ENCODE measurements at regions not wholly inside any gene's neighbourhood (a gene's known extent, or its start where the extent isn't known, plus 50 kb on each side); places are given as distances from the start of the nearest gene placed in this dataset.

GRCh38 chr3:83948771-83949170 lies 1010.0 kb upstream of the CADM2 start:
- Histone ChIP-seq H3K4me1 (ENCODE audit: insufficient read depth, low read length) (peaks cover 26% of the 10 kb centered on the region), H2AFZ (ENCODE audit: low read length) (no peak overlapping the region), H3K9me2 (replicated peaks; ENCODE audit: low read length) (no peaks in the 10 kb centered on the region), H3K9ac (ENCODE audit: low read length) (no peak overlapping the region), H3K4me2 (ENCODE audit: low read length) (no peak overlapping the region), H3K9me3 (ENCODE audit: low read length) (no peaks in the 10 kb centered on the region), H3K27me3 (ENCODE audit: low read length) (no peaks in the 10 kb centered on the region), H3F3A (ENCODE audit: low read length, unreplicated experiment) (no peaks in the 10 kb centered on the region), H3K79me2 (ENCODE audit: low read length) (no peaks in the 10 kb centered on the region), H4K20me1 (ENCODE audit: low read length) (no peaks in the 10 kb centered on the region), H3K4me3 (ENCODE audit: low read length) (no peak overlapping the region), H3K27ac (ENCODE audit: low read length) (no peak overlapping the region), H3K36me3 (ENCODE audit: low read depth, low read length) (no peaks in the 10 kb centered on the region)
- POLR2A ChIA-PET (ENCODE audit: unreplicated experiment), result interaction anchor here (0.7 kb wide), 1 partner anchor 184 kb away, joined by 3 read pairs; no protein-coding TSS in a partner anchor
- no peak for TF ChIP-seq EZH2phosphoT487 (IDR thresholded peaks at IDR 0.05; ENCODE audit: borderline replicate concordance, low read length)
- TF ChIP-seq CTCF (conservative IDR thresholded peaks at IDR 0.05; ENCODE audit: low read depth, low read length), result no peak
- TF ChIP-seq EZH2 (IDR thresholded peaks at IDR 0.05; ENCODE audit: low read length, unreplicated experiment), result no peak
- intact Hi-C loops (cut with micrococcal nuclease), result no loop called here
- BruUV-seq (replicated peaks), result no TSS peak
- ATAC-seq, result no peak
- CTCF ChIA-PET, result no interaction called here
- DNase-seq, result no peak

GRCh38 chr3:83953417-83954089 lies 1005.2 kb upstream of the CADM2 start:
- H3K9ac ChIP-seq (ENCODE audit: low read length), result peak overlapping the region; percentile 29
- no peaks in the 10 kb centered on the region for H3K9me2 ChIP-seq (replicated peaks; ENCODE audit: low read length)
- no peaks in the 10 kb centered on the region for H3K36me3 ChIP-seq (ENCODE audit: low read depth, low read length)
- H3K79me2 ChIP-seq (ENCODE audit: low read length), result no peaks in the 10 kb centered on the region
- peak overlapping the region; percentile 8; the same call in 1 of the 2 replicates for H3K4me3 ChIP-seq (ENCODE audit: low read length)
- H4K20me1 ChIP-seq (ENCODE audit: low read length), result no peaks in the 10 kb centered on the region
- BruUV-seq (replicated peaks), result TSS peak; percentile 98
- peak; percentile 85 for DNase-seq
- TF ChIP-seq CTCF (conservative IDR thresholded peaks at IDR 0.05; ENCODE audit: low read depth, low read length) (no peak), EZH2phosphoT487 (IDR thresholded peaks at IDR 0.05; ENCODE audit: borderline replicate concordance, low read length) (no peak), EZH2 (IDR thresholded peaks at IDR 0.05; ENCODE audit: low read length, unreplicated experiment) (no peak)
- H3K4me2 ChIP-seq (ENCODE audit: low read length), result peak overlapping the region; percentile 54
- ChIA-PET POLR2A (ENCODE audit: unreplicated experiment) (no interaction called here), CTCF (no interaction called here)
- H2AFZ ChIP-seq (ENCODE audit: low read length), result peak overlapping the region; percentile 50
- no peaks in the 10 kb centered on the region for H3F3A ChIP-seq (ENCODE audit: low read length, unreplicated experiment)
- intact Hi-C loops (cut with micrococcal nuclease), result loop anchor here (5.0 to 10.0 kb wide), 3 partner anchors 129 to 364 kb away; no protein-coding TSS in a partner anchor
- peak; percentile 96 for ATAC-seq
- H3K27me3 ChIP-seq (ENCODE audit: low read length), result no peaks in the 10 kb centered on the region
- peak overlapping the region; percentile 85 for H3K27ac ChIP-seq (ENCODE audit: low read length)
- no peaks in the 10 kb centered on the region for H3K9me3 ChIP-seq (ENCODE audit: low read length)
- H3K4me1 ChIP-seq (ENCODE audit: insufficient read depth, low read length), result peaks cover 19% of the 10 kb centered on the region

- POLR2A ChIA-PET (ENCODE audit: unreplicated experiment), result no interaction called here
- Histone ChIP-seq H3K9me2 (replicated peaks; ENCODE audit: low read length) (no peaks in the 10 kb centered on the region), H3K27ac (ENCODE audit: low read length) (no peak overlapping the region), H3K9me3 (ENCODE audit: low read length) (no peaks in the 10 kb centered on the region), H3K4me1 (ENCODE audit: insufficient read depth, low read length) (peaks cover 19% of the 10 kb centered on the region), H2AFZ (ENCODE audit: low read length) (no peak overlapping the region), H4K20me1 (ENCODE audit: low read length) (no peaks in the 10 kb centered on the region), H3F3A (ENCODE audit: low read length, unreplicated experiment) (no peaks in the 10 kb centered on the region), H3K4me3 (ENCODE audit: low read length) (no peak overlapping the region), H3K9ac (ENCODE audit: low read length) (no peak overlapping the region), H3K27me3 (ENCODE audit: low read length) (no peaks in the 10 kb centered on the region), H3K36me3 (ENCODE audit: low read depth, low read length) (no peaks in the 10 kb centered on the region), H3K79me2 (ENCODE audit: low read length) (no peaks in the 10 kb centered on the region), H3K4me2 (ENCODE audit: low read length) (no peak overlapping the region)
- ATAC-seq, result no peak
- DNase-seq, result no peak
- CTCF ChIA-PET, result no interaction called here
- no peak for TF ChIP-seq EZH2phosphoT487 (IDR thresholded peaks at IDR 0.05; ENCODE audit: borderline replicate concordance, low read length)
- TF ChIP-seq CTCF (conservative IDR thresholded peaks at IDR 0.05; ENCODE audit: low read depth, low read length), result no peak
- BruUV-seq (replicated peaks), result no TSS peak
- intact Hi-C loops (cut with micrococcal nuclease), result loop anchor here (10.0 kb wide), 1 partner anchor 308 kb away; no protein-coding TSS in a partner anchor
Observed at GRCh38 chr3:83956431-83956830, 1002.4 kb upstream of the CADM2 start.
